ENCODE measurements at regions not wholly inside any gene's neighbourhood (a gene's known extent, or its start where the extent isn't known, plus 50 kb on each side); places are given as distances from the start of the nearest gene placed in this dataset.
"Not testable (repeated sequence)": the region's sequence is repeated elsewhere in the genome, so short reads cannot be mapped to it uniquely, and the experiment has no call there.

GRCh38 chr6:19715167-19715551 is 122.0 kb upstream of the ID4 start:
- Histone ChIP-seq H3K9me3 (ENCODE audit: control insufficient read depth, low read length) (no peaks in the 10 kb centered on the region), H3K36me3 (ENCODE audit: control insufficient read depth, insufficient read depth, low read length) (no peaks in the 10 kb centered on the region), H3K4me3 (ENCODE audit: low read length) (no peak overlapping the region), H3K9ac (ENCODE audit: low read length) (no peak overlapping the region), H3K4me1 (ENCODE audit: control insufficient read depth, insufficient read depth, low read length) (no peaks in the 10 kb centered on the region), H3K27me3 (ENCODE audit: control insufficient read depth, insufficient read depth, low read length) (no peaks in the 10 kb centered on the region)

- Histone ChIP-seq H3K27me3 (ENCODE audit: control insufficient read depth, insufficient read depth, low read length) (no peaks in the 10 kb centered on the region), H3K9me3 (ENCODE audit: control insufficient read depth, low read length) (no peaks in the 10 kb centered on the region), H3K36me3 (ENCODE audit: control insufficient read depth, insufficient read depth, low read length) (no peaks in the 10 kb centered on the region), H3K4me1 (ENCODE audit: control insufficient read depth, insufficient read depth, low read length) (no peaks in the 10 kb centered on the region), H3K4me3 (ENCODE audit: low read length) (no peak overlapping the region), H3K9ac (ENCODE audit: low read length) (no peak overlapping the region)
Observed at GRCh38 chr6:19719691-19720128, 117.5 kb upstream of the ID4 start.

GRCh38 chr6:19721766-19722377 is 115.3 kb upstream of the ID4 start:
- no peaks in the 10 kb centered on the region for H3K36me3 ChIP-seq (ENCODE audit: control insufficient read depth, insufficient read depth, low read length)
- no peaks in the 10 kb centered on the region for H3K27me3 ChIP-seq (ENCODE audit: control insufficient read depth, insufficient read depth, low read length)
- no peaks in the 10 kb centered on the region for H3K4me1 ChIP-seq (ENCODE audit: control insufficient read depth, insufficient read depth, low read length)
- H3K9me3 ChIP-seq (ENCODE audit: control insufficient read depth, low read length), result no peaks in the 10 kb centered on the region
- H3K4me3 ChIP-seq (ENCODE audit: low read length), result no peak overlapping the region
- H3K9ac ChIP-seq (ENCODE audit: low read length), result no peak overlapping the region

- no peaks in the 10 kb centered on the region for H3K9me3 ChIP-seq (ENCODE audit: control insufficient read depth, low read length)
- H3K36me3 ChIP-seq (ENCODE audit: control insufficient read depth, insufficient read depth, low read length), result no peaks in the 10 kb centered on the region
- H3K27me3 ChIP-seq (ENCODE audit: control insufficient read depth, insufficient read depth, low read length), result no peaks in the 10 kb centered on the region
- H3K4me3 ChIP-seq (ENCODE audit: low read length), result no peak overlapping the region
- H3K4me1 ChIP-seq (ENCODE audit: control insufficient read depth, insufficient read depth, low read length), result no peaks in the 10 kb centered on the region
- H3K9ac ChIP-seq (ENCODE audit: low read length), result no peak overlapping the region
Observed at GRCh38 chr6:19722999-19723398, 114.2 kb upstream of the ID4 start.

- H3K27me3 ChIP-seq (ENCODE audit: control insufficient read depth, insufficient read depth, low read length), result no peaks in the 10 kb centered on the region
- H3K4me3 ChIP-seq (ENCODE audit: low read length), result no peak overlapping the region
- H3K4me1 ChIP-seq (ENCODE audit: control insufficient read depth, insufficient read depth, low read length), result no peaks in the 10 kb centered on the region
- no peaks in the 10 kb centered on the region for H3K36me3 ChIP-seq (ENCODE audit: control insufficient read depth, insufficient read depth, low read length)
- no peaks in the 10 kb centered on the region for H3K9me3 ChIP-seq (ENCODE audit: control insufficient read depth, low read length)
- H3K9ac ChIP-seq (ENCODE audit: low read length), result no peak overlapping the region
Observed at GRCh38 chr6:19723545-19723944, 113.6 kb upstream of the ID4 start.

- H3K4me3 ChIP-seq (ENCODE audit: low read length); H3K4me1 ChIP-seq (ENCODE audit: control insufficient read depth, insufficient read depth, low read length); H3K36me3 ChIP-seq (ENCODE audit: control insufficient read depth, insufficient read depth, low read length); H3K9ac ChIP-seq (ENCODE audit: low read length); H3K27me3 ChIP-seq (ENCODE audit: control insufficient read depth, insufficient read depth, low read length); H3K9me3 ChIP-seq (ENCODE audit: control insufficient read depth, low read length): not testable (repeated sequence)
Observed at GRCh38 chr6:19725436-19725835, 111.7 kb upstream of the ID4 start.

DNA sequence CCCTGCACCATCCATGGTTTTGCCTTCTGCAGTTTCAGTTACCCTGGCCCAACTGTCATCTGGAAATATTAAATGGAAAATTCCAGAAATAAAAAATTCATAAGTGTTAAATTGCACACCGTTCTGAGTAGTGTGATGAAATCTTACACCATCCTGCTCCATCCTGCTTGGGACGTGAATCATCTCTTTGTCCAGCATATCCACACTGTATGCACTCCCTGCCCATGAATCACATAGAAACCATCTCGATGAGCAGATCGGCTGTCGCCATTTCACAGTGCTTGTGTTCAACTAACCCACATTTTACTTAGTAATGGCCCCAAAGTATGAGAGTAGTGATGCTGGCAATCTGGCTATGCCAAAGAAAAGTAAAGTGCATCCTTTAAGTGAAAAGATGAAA is 105.9 kb upstream of the ID4 start:
- Histone ChIP-seq H3K4me1 (ENCODE audit: control insufficient read depth, insufficient read depth, low read length) (no peaks in the 10 kb centered on the region), H3K4me3 (ENCODE audit: low read length) (no peak overlapping the region), H3K9me3 (ENCODE audit: control insufficient read depth, low read length) (no peaks in the 10 kb centered on the region), H3K36me3 (ENCODE audit: control insufficient read depth, insufficient read depth, low read length) (no peaks in the 10 kb centered on the region), H3K27me3 (ENCODE audit: control insufficient read depth, insufficient read depth, low read length) (no peaks in the 10 kb centered on the region), H3K9ac (ENCODE audit: low read length) (no peak overlapping the region)

DNA sequence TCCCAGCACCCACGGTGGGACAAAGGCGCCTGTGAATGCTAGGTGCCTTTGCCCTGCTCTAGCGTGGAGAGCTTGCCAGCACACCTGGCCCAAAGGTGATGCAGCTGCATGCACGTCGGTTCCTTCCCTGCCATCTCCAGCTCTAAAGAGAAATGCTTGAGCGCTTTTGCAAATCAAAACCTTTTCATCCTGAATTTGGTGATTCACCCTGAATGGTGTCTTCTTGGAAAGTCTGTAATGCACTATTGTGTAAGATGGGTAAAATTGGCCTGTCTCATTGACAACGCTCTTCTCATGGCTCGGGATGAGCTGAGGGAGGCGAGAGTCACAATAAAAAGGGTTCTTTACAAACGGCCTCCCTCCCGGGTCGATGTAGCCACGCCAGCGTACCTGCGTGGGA is 103.1 kb upstream of the ID4 start:
- Histone ChIP-seq H3K4me3 (ENCODE audit: low read length) (no peak overlapping the region), H3K4me1 (ENCODE audit: control insufficient read depth, insufficient read depth, low read length) (no peaks in the 10 kb centered on the region), H3K27me3 (ENCODE audit: control insufficient read depth, insufficient read depth, low read length) (no peaks in the 10 kb centered on the region), H3K9ac (ENCODE audit: low read length) (no peak overlapping the region), H3K36me3 (ENCODE audit: control insufficient read depth, insufficient read depth, low read length) (no peaks in the 10 kb centered on the region), H3K9me3 (ENCODE audit: control insufficient read depth, low read length) (no peaks in the 10 kb centered on the region)

DNA sequence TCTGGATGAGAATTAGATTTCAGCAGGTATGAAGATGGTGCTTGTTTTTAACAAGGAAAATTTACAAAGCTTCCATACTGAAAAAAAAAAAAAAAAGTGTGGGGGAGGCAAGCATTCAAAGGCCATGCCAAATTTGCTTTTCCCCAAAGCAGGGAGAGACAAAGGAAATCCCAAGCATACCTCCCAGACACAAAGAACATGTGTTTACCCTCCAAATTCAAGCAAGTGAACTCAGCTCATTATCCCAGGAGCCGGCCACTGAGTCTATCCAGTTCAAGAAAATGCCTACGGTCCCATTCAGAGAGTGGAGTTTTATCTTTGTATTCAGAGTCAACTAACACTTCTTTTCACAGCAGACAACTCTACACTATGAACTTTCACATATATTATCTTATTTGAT is 102.7 kb upstream of the ID4 start:
- H3K27me3 ChIP-seq (ENCODE audit: control insufficient read depth, insufficient read depth, low read length), result no peaks in the 10 kb centered on the region
- H3K9me3 ChIP-seq (ENCODE audit: control insufficient read depth, low read length), result no peaks in the 10 kb centered on the region
- no peaks in the 10 kb centered on the region for H3K36me3 ChIP-seq (ENCODE audit: control insufficient read depth, insufficient read depth, low read length)
- H3K4me3 ChIP-seq (ENCODE audit: low read length), result no peak overlapping the region
- no peak overlapping the region for H3K9ac ChIP-seq (ENCODE audit: low read length)
- H3K4me1 ChIP-seq (ENCODE audit: control insufficient read depth, insufficient read depth, low read length), result no peaks in the 10 kb centered on the region

- no peaks in the 10 kb centered on the region for H3K9me3 ChIP-seq (ENCODE audit: control insufficient read depth, low read length)
- no peak overlapping the region for H3K4me3 ChIP-seq (ENCODE audit: low read length)
- no peaks in the 10 kb centered on the region for H3K36me3 ChIP-seq (ENCODE audit: control insufficient read depth, insufficient read depth, low read length)
- H3K9ac ChIP-seq (ENCODE audit: low read length), result no peak overlapping the region
- no peaks in the 10 kb centered on the region for H3K27me3 ChIP-seq (ENCODE audit: control insufficient read depth, insufficient read depth, low read length)
- no peaks in the 10 kb centered on the region for H3K4me1 ChIP-seq (ENCODE audit: control insufficient read depth, insufficient read depth, low read length)
Observed at GRCh38 chr6:19736066-19736465, 101.1 kb upstream of the ID4 start.

DNA sequence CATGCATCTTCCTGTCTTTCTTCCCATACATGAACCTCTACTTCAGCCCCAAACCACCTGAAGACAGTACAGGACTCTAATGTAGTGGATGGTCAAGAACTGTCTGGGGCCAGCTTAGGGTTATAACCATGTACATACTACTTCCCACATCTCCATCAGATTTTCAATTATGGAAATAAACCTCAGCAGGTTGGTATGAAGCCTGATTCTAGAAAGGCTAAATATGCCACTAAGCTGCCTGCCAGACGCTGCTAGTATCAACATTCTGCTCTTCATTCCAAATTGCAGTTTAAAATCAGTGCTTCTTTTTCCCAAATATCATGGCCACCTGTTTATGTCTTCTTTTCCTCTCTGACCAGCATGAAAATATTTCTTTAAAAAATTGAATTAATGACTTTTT is 99.2 kb upstream of the ID4 start:
- no peaks in the 10 kb centered on the region for H3K36me3 ChIP-seq (ENCODE audit: control insufficient read depth, insufficient read depth, low read length)
- no peak overlapping the region for H3K4me3 ChIP-seq (ENCODE audit: low read length)
- no peaks in the 10 kb centered on the region for H3K9me3 ChIP-seq (ENCODE audit: control insufficient read depth, low read length)
- H3K4me1 ChIP-seq (ENCODE audit: control insufficient read depth, insufficient read depth, low read length), result no peaks in the 10 kb centered on the region
- no peaks in the 10 kb centered on the region for H3K27me3 ChIP-seq (ENCODE audit: control insufficient read depth, insufficient read depth, low read length)
- H3K9ac ChIP-seq (ENCODE audit: low read length), result no peak overlapping the region

DNA sequence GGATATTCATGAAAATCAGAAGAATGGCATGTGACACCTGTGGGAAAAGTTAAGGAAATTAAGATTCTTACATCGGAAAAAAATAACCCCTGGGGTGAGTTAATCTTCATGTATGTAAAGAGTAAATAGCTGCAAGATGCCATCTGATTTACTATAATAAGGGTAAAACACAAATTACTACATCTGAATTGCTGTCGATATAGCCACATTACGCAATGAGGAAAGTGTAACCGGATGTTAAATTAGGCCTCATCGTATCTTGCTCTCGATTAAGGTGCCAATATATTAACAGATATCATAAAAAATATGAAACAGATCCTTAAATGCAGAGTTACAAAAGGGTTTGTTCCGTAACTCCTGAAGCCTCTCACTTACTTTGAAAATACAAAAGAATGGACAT is 87.4 kb upstream of the ID4 start:
- Histone ChIP-seq H3K9ac (ENCODE audit: low read length) (no peak overlapping the region), H3K4me3 (ENCODE audit: low read length) (no peak overlapping the region), H3K27me3 (ENCODE audit: control insufficient read depth, insufficient read depth, low read length) (no peaks in the 10 kb centered on the region), H3K9me3 (ENCODE audit: control insufficient read depth, low read length) (no peaks in the 10 kb centered on the region), H3K4me1 (ENCODE audit: control insufficient read depth, insufficient read depth, low read length) (no peaks in the 10 kb centered on the region), H3K36me3 (ENCODE audit: control insufficient read depth, insufficient read depth, low read length) (no peaks in the 10 kb centered on the region)

GRCh38 chr6:19752746-19753145 is 84.4 kb upstream of the ID4 start:
- Histone ChIP-seq H3K4me3 (ENCODE audit: low read length) (no peak overlapping the region), H3K36me3 (ENCODE audit: control insufficient read depth, insufficient read depth, low read length) (no peaks in the 10 kb centered on the region), H3K9me3 (ENCODE audit: control insufficient read depth, low read length) (no peaks in the 10 kb centered on the region), H3K9ac (ENCODE audit: low read length) (no peak overlapping the region), H3K4me1 (ENCODE audit: control insufficient read depth, insufficient read depth, low read length) (no peaks in the 10 kb centered on the region), H3K27me3 (ENCODE audit: control insufficient read depth, insufficient read depth, low read length) (no peaks in the 10 kb centered on the region)

Measured in mucosa of stomach (tissue), 1 donor.